Natural killer cell (primary cell): ENCODE measurements at regions not wholly inside any gene's neighbourhood (a gene's known extent, or its start where the extent isn't known, plus 50 kb on each side); places are given as distances from the start of the nearest gene placed in this dataset.

Experiments
- ATAC-seq, 3 donors: fragments of 150-1000 bp in 2 of 3; fragments of 200-7000 bp in 1 of 3; cut with Tn5 transposase; 1 replicate in 1 of 3; 2 replicates in 2 of 3; pipeline ENCODE4 v1.10.0; 2021; ENCODE audit warnings: mild to moderate bottlenecking in 2 of 3, moderate library complexity in 2 of 3
- DNase-seq, 2 donors: peaks; one replicate each; pipeline versions ENCODE4 v3.0.0 to v3.0.0-alpha.2; 2013 to 2021; ENCODE audit warnings: mixed read lengths in 1 of 2
- H3K27ac ChIP-seq: one replicate; pipeline ENCODE4 v1.5.1; 2013; ENCODE audit warnings: mild to moderate bottlenecking, low read length
- H3K27me3 ChIP-seq: one replicate; pipeline ENCODE4 v1.6.1; 2013; ENCODE audit warnings: low read length; ENCODE audit not compliant: control insufficient read depth, insufficient read depth
- H3K36me3 ChIP-seq: one replicate; pipeline ENCODE4 v1.6.1; 2013; ENCODE audit warnings: low read length; ENCODE audit not compliant: control insufficient read depth, insufficient read depth
- H3K4me1 ChIP-seq: one replicate; pipeline ENCODE4 v1.6.1; 2013; ENCODE audit warnings: low read length; ENCODE audit not compliant: control insufficient read depth, insufficient read depth
- H3K4me3 ChIP-seq: one replicate; pipeline ENCODE4 v1.5.1; 2013; ENCODE audit warnings: low read length
- H3K9me3 ChIP-seq: one replicate; pipeline ENCODE4 v1.6.1; 2013; ENCODE audit warnings: low read length; ENCODE audit not compliant: control insufficient read depth, insufficient read depth
- H3K27ac Mint-ChIP-seq, 2 donors: one replicate each; pipeline ENCODE4 v1.8.0; 2022; ENCODE audit warnings: mild to moderate bottlenecking in 2 of 2, mixed read lengths in 2 of 2, moderate library complexity in 1 of 2
- H3K27me3 Mint-ChIP-seq, 2 donors: one replicate each; pipeline ENCODE4 v1.8.0; 2022; ENCODE audit warnings: low read depth in 2 of 2, mixed read lengths in 2 of 2
- H3K36me3 Mint-ChIP-seq: one replicate; pipeline ENCODE4 v1.8.0; 2022; ENCODE audit warnings: mixed read lengths
- H3K4me1 Mint-ChIP-seq, 2 donors: one replicate each; pipeline ENCODE4 v1.8.0; 2022; ENCODE audit warnings: mixed read lengths in 2 of 2
- H3K4me3 Mint-ChIP-seq: one replicate; pipeline ENCODE4 v1.8.0; 2022; ENCODE audit warnings: mild to moderate bottlenecking, moderate library complexity, mixed read lengths
- H3K9me3 Mint-ChIP-seq, 2 donors: one replicate each; pipeline ENCODE4 v1.8.0; 2022; ENCODE audit warnings: mixed read lengths in 2 of 2
- WGBS: methylation state at CpG from one replicate; pipeline ENCODE4 v1.1.7; 2013; ENCODE audit warnings: missing lambda C conversion rate; ENCODE audit not compliant: insufficient coverage; 5-methylcytosine and 5-hydroxymethylcytosine counted together
- intact Hi-C: fragments of 100-400 bp; cut with micrococcal nuclease; formaldehyde crosslinking; loops from one replicate; pipeline ENCODE4 v1.14.2; 2022
- TF ChIP-seq, protein P1 (sequence below): fragments of 200-600 bp; IDR thresholded peaks from one replicate; pipeline ENCODE4 v1.8.0; 2022; ENCODE audit warnings: antibody characterized with exemption

DNA sequence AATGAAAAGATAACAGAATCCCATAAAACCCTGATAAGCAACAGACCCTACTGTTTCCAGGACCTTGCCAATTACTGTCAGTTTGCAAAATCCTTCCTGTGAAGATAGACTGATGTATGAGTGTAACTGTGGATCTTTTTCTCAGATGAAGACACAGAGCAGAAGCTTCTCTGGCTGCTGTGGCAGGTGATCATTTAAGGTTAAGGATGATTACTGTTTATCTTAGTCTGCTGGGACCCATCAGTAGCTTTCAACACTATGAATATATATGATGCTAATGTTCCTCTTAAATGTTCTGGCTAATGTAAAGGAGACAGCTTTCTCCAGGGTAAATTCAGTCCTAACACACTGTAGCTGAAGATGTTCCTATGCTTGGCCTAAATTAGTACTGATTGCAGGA lies 56.0 kb upstream of the CTTNBP2 start:
- no peak for DNase-seq
- TF ChIP-seq, protein P1, sequence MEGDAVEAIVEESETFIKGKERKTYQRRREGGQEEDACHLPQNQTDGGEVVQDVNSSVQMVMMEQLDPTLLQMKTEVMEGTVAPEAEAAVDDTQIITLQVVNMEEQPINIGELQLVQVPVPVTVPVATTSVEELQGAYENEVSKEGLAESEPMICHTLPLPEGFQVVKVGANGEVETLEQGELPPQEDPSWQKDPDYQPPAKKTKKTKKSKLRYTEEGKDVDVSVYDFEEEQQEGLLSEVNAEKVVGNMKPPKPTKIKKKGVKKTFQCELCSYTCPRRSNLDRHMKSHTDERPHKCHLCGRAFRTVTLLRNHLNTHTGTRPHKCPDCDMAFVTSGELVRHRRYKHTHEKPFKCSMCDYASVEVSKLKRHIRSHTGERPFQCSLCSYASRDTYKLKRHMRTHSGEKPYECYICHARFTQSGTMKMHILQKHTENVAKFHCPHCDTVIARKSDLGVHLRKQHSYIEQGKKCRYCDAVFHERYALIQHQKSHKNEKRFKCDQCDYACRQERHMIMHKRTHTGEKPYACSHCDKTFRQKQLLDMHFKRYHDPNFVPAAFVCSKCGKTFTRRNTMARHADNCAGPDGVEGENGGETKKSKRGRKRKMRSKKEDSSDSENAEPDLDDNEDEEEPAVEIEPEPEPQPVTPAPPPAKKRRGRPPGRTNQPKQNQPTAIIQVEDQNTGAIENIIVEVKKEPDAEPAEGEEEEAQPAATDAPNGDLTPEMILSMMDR = no peak
- H3K4me1 ChIP-seq = no peaks in the 10 kb centered on the region
- H3K4me3 ChIP-seq = no peak overlapping the region
- H3K36me3 ChIP-seq = no peaks in the 10 kb centered on the region
- no peaks in the 10 kb centered on the region for H3K36me3 Mint-ChIP-seq
- H3K4me3 Mint-ChIP-seq = no peak overlapping the region
- H3K27ac ChIP-seq = no peak overlapping the region
- H3K27me3 Mint-ChIP-seq = no peaks in the 10 kb centered on the region
- ATAC-seq = no peak
- no peak overlapping the region for H3K27ac Mint-ChIP-seq
- H3K4me1 Mint-ChIP-seq = no peaks in the 10 kb centered on the region
- H3K9me3 ChIP-seq = no peaks in the 10 kb centered on the region
- no peaks in the 10 kb centered on the region for H3K27me3 ChIP-seq
- H3K9me3 Mint-ChIP-seq = peaks cover 8 to 17% of the 10 kb centered on the region in 2 donors
- intact Hi-C loops = no loop called here

DNA sequence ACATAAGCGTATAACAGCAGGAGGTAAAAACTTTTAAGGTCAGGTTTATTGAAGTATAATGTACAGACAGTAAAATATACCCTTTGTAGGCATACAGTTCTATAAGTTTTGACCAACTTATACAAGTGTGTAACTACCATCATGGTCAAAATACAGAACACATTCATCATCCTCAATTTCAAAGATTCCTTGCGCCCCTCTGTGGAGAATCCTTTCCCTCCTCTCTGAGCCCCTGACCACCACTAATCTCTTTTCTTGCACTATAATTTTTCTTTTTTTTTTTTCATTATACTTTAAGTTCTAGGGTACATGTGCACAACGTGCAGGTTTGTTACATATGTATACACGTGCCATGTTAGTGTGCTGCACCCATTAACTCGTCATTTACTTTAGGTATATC lies 58.1 kb upstream of the CTTNBP2 start:
- no peaks in the 10 kb centered on the region for H3K9me3 ChIP-seq
- Mint-ChIP-seq H3K27me3 (no peaks in the 10 kb centered on the region), H3K4me1 (no peaks in the 10 kb centered on the region), H3K36me3 (no peaks in the 10 kb centered on the region), H3K9me3 (peaks cover 8 to 12% of the 10 kb centered on the region in 2 donors), H3K27ac (no peak overlapping the region), H3K4me3 (no peak overlapping the region)
- no peak overlapping the region for H3K4me3 ChIP-seq
- H3K36me3 ChIP-seq = no peaks in the 10 kb centered on the region
- 93% methylated on average over 4 of the region's 5 CpGs for WGBS
- TF ChIP-seq, protein P1 = no peak
- H3K27me3 ChIP-seq = no peaks in the 10 kb centered on the region
- intact Hi-C loops = no loop called here
- ATAC-seq (no peak), DNase-seq (no peak)
- no peak overlapping the region for H3K27ac ChIP-seq
- H3K4me1 ChIP-seq = no peaks in the 10 kb centered on the region

- Mint-ChIP-seq H3K27me3 (no peaks in the 10 kb centered on the region), H3K9me3 (peaks cover 6 to 9% of the 10 kb centered on the region in 2 donors), H3K27ac (no peak overlapping the region), H3K4me3 (no peak overlapping the region), H3K4me1 (no peaks in the 10 kb centered on the region), H3K36me3 (no peaks in the 10 kb centered on the region)
- no peak overlapping the region for H3K27ac ChIP-seq
- no peak overlapping the region for H3K4me3 ChIP-seq
- no peaks in the 10 kb centered on the region for H3K9me3 ChIP-seq
- no peak for DNase-seq
- intact Hi-C loops = no loop called here
- H3K36me3 ChIP-seq = no peaks in the 10 kb centered on the region
- H3K4me1 ChIP-seq = no peaks in the 10 kb centered on the region
- 92% methylated on average over 5 of the region's 7 CpGs for WGBS
- no peak for ATAC-seq
- TF ChIP-seq, protein P1 = no peak
- no peaks in the 10 kb centered on the region for H3K27me3 ChIP-seq
These were observed 64.0 kb upstream of the CTTNBP2 start for GRCh38 chr7:117937049-117937752.
